H9 (cell line): ENCODE measurements at regions not wholly inside any gene's neighbourhood (a gene's known extent, or its start where the extent isn't known, plus 50 kb on each side); places are given as distances from the start of the nearest gene placed in this dataset.

Experiments used
- DNase-seq: peaks from one replicate; pipeline ENCODE4 v3.0.0-alpha.2; 2017
- H2AFZ ChIP-seq: one replicate; pipeline ENCODE4 v1.6.1; 2013; ENCODE audit warnings: mild to moderate bottlenecking, low read length, control low read depth, moderate library complexity
- H2AK5ac ChIP-seq: 2 replicates; pipeline ENCODE4 v1.6.1; 2013; ENCODE audit warnings: low read length, control low read depth, mixed read lengths; ENCODE audit not compliant: insufficient read length
- H2BK120ac ChIP-seq: one replicate; pipeline ENCODE4 v1.6.1; 2013; ENCODE audit warnings: low read depth, mild to moderate bottlenecking, low read length, control low read depth, inconsistent platforms; ENCODE audit not compliant: poor library complexity, severe bottlenecking
- H2BK12ac ChIP-seq: 2 replicates; pipeline ENCODE4 v1.6.1; 2013; ENCODE audit warnings: low read length, control low read depth, mixed read lengths, low read depth; ENCODE audit not compliant: insufficient read length
- H2BK15ac ChIP-seq: 2 replicates; pipeline ENCODE4 v1.6.1; 2013; ENCODE audit warnings: low read depth, low read length, control low read depth
- H2BK20ac ChIP-seq: one replicate; pipeline ENCODE4 v1.6.1; 2013; ENCODE audit warnings: low read depth, mild to moderate bottlenecking, low read length, control low read depth, inconsistent platforms; ENCODE audit not compliant: poor library complexity, severe bottlenecking
- H2BK5ac ChIP-seq: 2 replicates; pipeline ENCODE4 v1.6.1; 2013; ENCODE audit warnings: low read length, control low read depth, mixed read lengths; ENCODE audit not compliant: insufficient read length
- H3K14ac ChIP-seq: 2 replicates; pipeline ENCODE4 v1.6.1; 2013; ENCODE audit warnings: low read length, control low read depth; ENCODE audit not compliant: insufficient read depth
- H3K18ac ChIP-seq: 2 replicates; pipeline ENCODE4 v1.6.1; 2013; ENCODE audit warnings: low read depth, mild to moderate bottlenecking, mixed read lengths, low read length, control low read depth; ENCODE audit not compliant: insufficient read length
- H3K23ac ChIP-seq: 2 replicates; pipeline ENCODE4 v1.6.1; 2013; ENCODE audit warnings: low read length, control low read depth, mixed read lengths, low read depth; ENCODE audit not compliant: insufficient read length
- H3K23me2 ChIP-seq: 2 replicates; pipeline ENCODE4 v1.6.1; 2013; ENCODE audit warnings: low read depth, mild to moderate bottlenecking, mixed read lengths, low read length, control low read depth; ENCODE audit not compliant: insufficient read length, poor library complexity, severe bottlenecking
- H3K27ac ChIP-seq: 2 replicates; pipeline ENCODE4 v1.5.1; 2013; ENCODE audit warnings: low read length, control low read depth, mixed read lengths, low read depth; ENCODE audit not compliant: insufficient read length
- H3K27me3 ChIP-seq: 2 replicates; pipeline ENCODE4 v1.6.1; 2013; ENCODE audit warnings: low read length, control low read depth, inconsistent platforms; ENCODE audit not compliant: insufficient read depth
- H3K4ac ChIP-seq: 2 replicates; pipeline ENCODE4 v1.6.1; 2013; ENCODE audit warnings: low read depth, mild to moderate bottlenecking, control low read depth, inconsistent platforms, low read length, moderate library complexity
- H3K4me1 ChIP-seq: 2 replicates; pipeline ENCODE4 v1.6.1; 2013; ENCODE audit warnings: low read length, control low read depth, inconsistent platforms; ENCODE audit not compliant: insufficient read depth
- H3K4me2 ChIP-seq: 2 replicates; pipeline ENCODE4 v1.6.1; 2013; ENCODE audit warnings: low read length, control low read depth, mixed read lengths; ENCODE audit not compliant: insufficient read length, insufficient read depth
- H3K56ac ChIP-seq: 2 replicates; pipeline ENCODE4 v1.6.1; 2013; ENCODE audit warnings: low read depth, mild to moderate bottlenecking, mixed read lengths, low read length, control low read depth; ENCODE audit not compliant: insufficient read length
- H3K79me1 ChIP-seq: 2 replicates; pipeline ENCODE4 v1.6.1; 2013; ENCODE audit warnings: low read depth, mild to moderate bottlenecking, moderate library complexity, low read length, control low read depth, inconsistent platforms; ENCODE audit not compliant: insufficient read depth, poor library complexity, severe bottlenecking
- H3K79me2 ChIP-seq: 2 replicates; pipeline ENCODE4 v1.6.1; 2013; ENCODE audit warnings: low read length, control low read depth, inconsistent platforms; ENCODE audit not compliant: insufficient read depth
- H3K9ac ChIP-seq: 2 replicates; pipeline ENCODE4 v1.6.1; 2013; ENCODE audit warnings: low read length, control low read depth, mixed read lengths; ENCODE audit not compliant: insufficient read length; ENCODE audit errors: extremely low read depth
- H3K9me3 ChIP-seq: one replicate; pipeline ENCODE4 v1.6.1; 2013; ENCODE audit warnings: low read depth, low read length, inconsistent platforms; ENCODE audit not compliant: control insufficient read depth
- H3T11ph ChIP-seq: one replicate; pipeline ENCODE4 v1.6.1; 2013; ENCODE audit warnings: mild to moderate bottlenecking, low read length, control low read depth, inconsistent platforms
- H4K20me1 ChIP-seq: one replicate; pipeline ENCODE4 v1.6.1; 2013; ENCODE audit not compliant: control insufficient read depth, insufficient read length, insufficient read depth
- H4K5ac ChIP-seq: 2 replicates; pipeline ENCODE4 v1.6.1; 2013; ENCODE audit warnings: low read depth, mild to moderate bottlenecking, mixed read lengths, low read length, control low read depth; ENCODE audit not compliant: insufficient read length
- H4K8ac ChIP-seq: replicated peaks from 2 replicates; pipeline ENCODE4 v1.6.1; 2013; ENCODE audit warnings: low read length, control low read depth, mixed read lengths, low read depth; ENCODE audit not compliant: insufficient read length
- H4K91ac ChIP-seq: 2 replicates; pipeline ENCODE4 v1.6.1; 2013; ENCODE audit warnings: low read depth, mild to moderate bottlenecking, moderate library complexity, mixed read lengths, low read length, control low read depth; ENCODE audit not compliant: insufficient read length
- H3K27ac Mint-ChIP-seq, 3 experiments: 2 replicates in 2 of 3; 3 replicates in 1 of 3; pipeline ENCODE4 v1.8.0; 2020 to 2021; ENCODE audit warnings: mixed read lengths in 3 of 3, mild to moderate bottlenecking in 1 of 3, moderate library complexity in 1 of 3
- H3K27me3 Mint-ChIP-seq: 2 replicates; pipeline ENCODE4 v1.8.0; 2021; ENCODE audit warnings: low read depth, mild to moderate bottlenecking, moderate library complexity, mixed read lengths
- H3K36me3 Mint-ChIP-seq, 3 experiments: 2 replicates in 2 of 3; 3 replicates in 1 of 3; pipeline ENCODE4 v1.8.0; 2020 to 2021; ENCODE audit warnings: low read depth in 3 of 3, mixed read lengths in 3 of 3; ENCODE audit not compliant: insufficient read depth in 1 of 3
- H3K4me1 Mint-ChIP-seq, 2 experiments: 2 replicates each; pipeline ENCODE4 v1.8.0; 2020; ENCODE audit warnings: mixed read lengths in 2 of 2
- H3K4me3 Mint-ChIP-seq, 2 experiments: 2 replicates in 1 of 2; 3 replicates in 1 of 2; pipeline ENCODE4 v1.8.0; 2020 to 2021; ENCODE audit warnings: mild to moderate bottlenecking in 2 of 2, mixed read lengths in 2 of 2, moderate library complexity in 1 of 2
- H3K9me3 Mint-ChIP-seq, 2 experiments: 2 replicates in 1 of 2; 3 replicates in 1 of 2; pipeline ENCODE4 v1.8.0; 2020; ENCODE audit warnings: mild to moderate bottlenecking in 2 of 2, mixed read lengths in 2 of 2, moderate library complexity in 1 of 2
- CTCF ChIP-seq: fragments of 200-600 bp; sonication (generic); conservative IDR thresholded peaks from 3 replicates; pipeline ENCODE4 v1.8.0; 2021; ENCODE audit warnings: antibody characterized with exemption, mild to moderate bottlenecking
- WGBS: extraction: QIAGEN DNeasy Blood & Tissue Kit; methylation state at CpG from one replicate; pipeline ENCODE4 v1.1.7; 2013; ENCODE audit warnings: missing lambda C conversion rate, low lambda C conversion rate, mixed read lengths; ENCODE audit not compliant: insufficient read length; ENCODE audit errors: extremely low coverage; 5-methylcytosine and 5-hydroxymethylcytosine counted together

- Histone ChIP-seq H3T11ph (no peak overlapping the region), H3K56ac (no peak overlapping the region), H4K91ac (no peak overlapping the region), H3K9ac (no peak overlapping the region), H4K20me1 (no peaks in the 10 kb centered on the region), H2AFZ (no peak overlapping the region), H3K27ac (no peak overlapping the region), H3K14ac (no peak overlapping the region), H2BK5ac (no peak overlapping the region), H3K23ac (no peak overlapping the region), H4K8ac (no peak overlapping the region), H3K4me2 (no peak overlapping the region), H4K5ac (no peak overlapping the region), H2BK12ac (no peak overlapping the region), H3K4me1 (no peaks in the 10 kb centered on the region; the same call in 1 of the 2 replicates), H3K4ac (no peak overlapping the region), H3K79me2 (no peaks in the 10 kb centered on the region), H2AK5ac (no peak overlapping the region), H2BK20ac (no peak overlapping the region), H3K18ac (no peak overlapping the region), H3K9me3 (no peaks in the 10 kb centered on the region), H2BK120ac (no peak overlapping the region), H3K79me1 (no peaks in the 10 kb centered on the region), H3K23me2 (no peaks in the 10 kb centered on the region), H2BK15ac (no peak overlapping the region), H3K27me3 (no peaks in the 10 kb centered on the region)
- Mint-ChIP-seq H3K4me1 (peaks cover 11 to 13% of the 10 kb centered on the region in 2 experiments), H3K9me3 (peaks cover 0 to 3% of the 10 kb centered on the region in 2 experiments; a peak in 2 of 5 replicates), H3K27ac (no peak overlapping the region), H3K36me3 (no peaks in the 10 kb centered on the region), H3K27me3 (peaks cover 1% of the 10 kb centered on the region; the same call in 1 of the 2 replicates), H3K4me3 (no peak overlapping the region)
- WGBS, result no CpG with 5 or more reads among the region's 7 CpGs
- no peak for DNase-seq
- no peak for TF ChIP-seq CTCF
Measured at GRCh38 chr7:26506196-26506595, 214.5 kb downstream of the SNX10 start.
